Esophagus muscularis mucosa (tissue), 4 donors: ENCODE measurements at regions not wholly inside any gene's neighbourhood (a gene's known extent, or its start where the extent isn't known, plus 50 kb on each side); places are given as distances from the start of the nearest gene placed in this dataset.

ENCODE experiments used
- CTCF ChIP-seq, 3 experiments: fragments of 200-600 bp in 2 of 3; fragments of 450-650 bp in 1 of 3; sonication (generic) in 2 of 3; IDR thresholded peaks; one replicate each; pipeline ENCODE4 v1.5.1; 2017 to 2019; ENCODE audit warnings: antibody characterized with exemption in 3 of 3, mild to moderate bottlenecking in 2 of 3, moderate library complexity in 1 of 3
- EP300 ChIP-seq: sonication (generic); formaldehyde crosslinking; IDR thresholded peaks from one replicate; pipeline ENCODE4 v1.6.1; 2017; ENCODE audit warnings: antibody characterized with exemption
- POLR2A ChIP-seq: fragments of 450-650 bp; IDR thresholded peaks from one replicate; pipeline ENCODE4 v1.6.1; 2017; ENCODE audit warnings: antibody characterized with exemption, moderate library complexity, mild to moderate bottlenecking, low read depth
- POLR2AphosphoS5 ChIP-seq, 2 donors: sonication (generic); formaldehyde crosslinking; IDR thresholded peaks; one replicate each; pipeline ENCODE4 v1.6.1; 2017; ENCODE audit warnings: antibody characterized with exemption in 2 of 2

GRCh38 chr3:137097386-137097785 is 139.6 kb downstream of the IL20RB start:
- TF ChIP-seq CTCF (IDR thresholded peaks at IDR 0.05) = no peak
- no peak for TF ChIP-seq POLR2A
- TF ChIP-seq POLR2AphosphoS5 (IDR thresholded peaks at IDR 0.05) = no peak
- no peak for TF ChIP-seq EP300
